GM21447 (cell line): ENCODE measurements at regions not wholly inside any gene's neighbourhood (a gene's known extent, or its start where the extent isn't known, plus 50 kb on each side); places are given as distances from the start of the nearest gene placed in this dataset.
A peak's percentile ranks its signal among the peaks of the same experiment; 100 is the strongest.

Experiments used
- ATAC-seq: cut with Tn5 transposase; IDR thresholded peaks from one replicate; pipeline ENCODE4 v1.9.1; 2021; ENCODE audit not compliant: unreplicated experiment

GRCh38 chr20:22652681-22653588 is 68.6 kb upstream of the FOXA2 start:
- ATAC-seq = no peak

DNA sequence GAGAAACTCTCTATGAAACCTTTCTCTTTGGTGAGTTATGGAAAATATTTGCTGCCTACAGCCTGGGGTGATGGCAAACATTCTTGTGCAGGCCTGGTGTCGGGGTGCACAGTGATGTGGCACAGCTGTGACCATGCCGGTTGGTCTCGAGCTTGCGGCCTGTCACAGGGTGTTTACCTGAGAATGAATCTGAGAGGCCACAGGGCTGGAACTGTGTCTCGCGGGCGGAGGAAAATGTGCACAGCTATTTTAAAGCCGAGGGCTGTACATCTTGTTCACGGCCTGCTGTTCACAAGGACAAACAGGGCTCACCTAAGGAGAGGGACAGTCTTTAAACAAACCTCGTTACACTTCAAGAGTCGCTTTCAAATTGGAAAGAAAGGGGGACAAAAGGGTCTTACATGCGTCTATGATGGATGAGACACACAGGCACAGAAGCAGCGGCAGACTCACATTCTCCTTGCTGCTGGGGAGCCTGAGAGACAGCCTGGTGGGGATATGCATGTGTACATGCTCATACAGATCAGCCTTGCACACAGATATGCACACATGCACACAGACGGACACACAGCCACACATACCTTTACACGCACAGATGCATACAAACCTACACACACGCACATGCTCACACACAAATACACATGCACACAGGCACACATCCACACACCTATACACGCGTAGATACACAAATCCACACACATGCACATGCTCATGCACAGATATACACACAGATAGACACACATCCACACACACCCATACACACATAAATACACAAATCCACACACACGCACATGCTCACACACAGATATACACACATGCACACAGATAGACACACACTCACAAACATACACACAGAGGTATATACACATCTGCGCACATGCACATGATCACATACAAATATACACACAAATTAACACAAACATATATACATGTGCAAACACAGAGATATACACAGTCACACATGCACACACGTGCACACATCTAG is 69.6 kb upstream of the FOXA2 start:
- no peak for ATAC-seq

DNA sequence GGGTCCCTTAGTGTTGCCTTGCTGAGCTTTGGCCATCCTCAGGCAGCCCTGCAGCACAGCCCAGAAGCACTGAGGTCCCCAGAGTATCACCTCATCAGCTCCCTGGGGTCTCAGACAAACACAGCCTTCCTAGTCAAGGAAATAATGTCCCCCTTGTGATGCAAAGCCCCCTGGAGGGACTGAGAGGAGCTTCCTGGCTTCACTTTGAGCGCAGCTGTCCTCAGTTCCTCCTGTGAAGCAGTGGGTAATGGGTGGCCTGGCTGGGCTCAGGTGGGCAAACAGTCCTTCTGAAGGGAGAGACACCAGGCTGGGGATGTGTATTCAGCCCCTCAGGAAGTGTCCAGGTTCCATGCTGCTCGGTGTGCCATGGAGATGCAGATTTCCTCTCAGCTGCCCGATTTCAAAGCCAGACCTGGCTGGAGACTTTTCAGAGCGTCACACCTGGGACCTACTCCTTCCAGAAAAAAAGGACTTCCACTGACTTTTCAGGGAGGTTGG is 79.2 kb upstream of the FOXA2 start:
- ATAC-seq = no peak

DNA sequence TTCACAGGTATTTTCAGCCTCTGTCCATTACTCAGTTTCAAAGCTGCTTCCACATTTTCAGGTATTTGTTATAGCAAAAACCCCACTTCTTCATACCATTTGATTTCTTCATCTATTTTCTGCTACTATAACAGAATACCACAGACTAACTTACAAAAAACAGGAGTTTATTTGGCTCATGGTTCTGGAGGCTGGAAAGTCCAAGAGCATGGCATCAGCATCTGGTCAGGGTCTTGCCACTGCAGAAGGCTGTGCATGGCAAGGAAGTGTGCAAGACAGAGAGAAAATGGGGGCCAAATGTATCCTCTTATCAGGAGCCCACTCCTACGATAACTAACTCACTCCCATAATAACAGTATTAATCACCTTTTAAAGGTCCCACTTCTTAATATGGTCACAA is 82.8 kb upstream of the FOXA2 start:
- no peak for ATAC-seq

DNA sequence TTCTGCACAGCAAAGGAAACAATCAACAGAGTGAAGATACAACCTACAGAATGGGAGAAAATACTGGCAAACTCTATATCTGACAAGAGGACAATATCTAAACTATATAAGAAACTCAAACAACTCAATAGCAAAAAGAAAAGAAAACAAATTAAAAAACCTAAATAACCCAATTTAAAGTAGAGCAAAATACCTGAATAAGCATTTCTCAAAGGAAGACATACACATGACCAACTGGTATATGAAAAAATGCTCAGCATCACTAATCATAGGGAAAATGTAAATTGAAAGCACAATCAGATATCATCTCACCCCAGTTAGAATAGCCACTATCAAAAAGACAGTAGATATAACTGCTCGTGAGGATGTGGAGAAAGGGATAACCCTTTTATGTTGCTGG is 87.8 kb upstream of the FOXA2 start:
- no peak for ATAC-seq

DNA sequence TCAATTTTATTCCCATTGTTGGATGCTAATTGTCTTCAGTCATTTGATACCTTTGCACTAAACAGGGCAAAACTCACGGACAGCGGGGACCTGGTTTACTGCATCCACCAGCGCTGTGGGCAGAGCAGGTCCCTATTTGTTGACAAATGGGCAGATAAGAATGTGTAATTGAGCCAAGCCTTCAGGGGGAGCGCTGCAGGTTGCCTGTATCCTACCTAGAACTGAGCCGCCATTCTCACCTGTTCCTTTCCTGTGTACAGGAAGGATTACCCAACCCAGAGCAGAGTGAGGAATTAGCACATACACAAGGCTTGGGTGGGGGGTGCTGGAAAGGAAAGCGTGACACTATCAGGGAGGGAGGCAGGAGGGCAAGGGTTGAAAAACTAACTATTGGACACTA is 89.1 kb upstream of the FOXA2 start:
- ATAC-seq = no peak

GRCh38 chr20:22675341-22675740 is 91.0 kb upstream of the FOXA2 start:
- ATAC-seq = no peak

GRCh38 chr20:22678678-22679077 is 94.3 kb upstream of the FOXA2 start:
- no peak for ATAC-seq

DNA sequence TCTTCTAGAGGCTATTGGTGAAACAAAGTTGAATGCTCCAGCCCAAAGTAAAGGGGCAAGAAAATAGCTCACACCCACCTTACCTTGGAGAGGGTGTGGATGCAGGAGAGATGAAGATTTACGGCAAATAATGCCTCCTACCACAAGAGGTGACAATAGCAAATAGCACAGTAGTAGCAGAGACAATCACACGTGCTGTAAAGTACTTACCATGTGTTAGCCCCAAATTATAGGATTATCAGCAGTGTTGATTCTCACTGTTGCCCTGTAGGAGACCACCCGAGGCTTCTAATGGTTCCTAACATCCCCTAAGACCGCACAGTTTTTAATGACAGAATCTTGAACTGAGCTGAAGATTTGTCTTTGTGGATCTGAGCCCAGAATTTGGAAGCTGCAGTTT is 94.8 kb upstream of the FOXA2 start:
- ATAC-seq = no peak

DNA sequence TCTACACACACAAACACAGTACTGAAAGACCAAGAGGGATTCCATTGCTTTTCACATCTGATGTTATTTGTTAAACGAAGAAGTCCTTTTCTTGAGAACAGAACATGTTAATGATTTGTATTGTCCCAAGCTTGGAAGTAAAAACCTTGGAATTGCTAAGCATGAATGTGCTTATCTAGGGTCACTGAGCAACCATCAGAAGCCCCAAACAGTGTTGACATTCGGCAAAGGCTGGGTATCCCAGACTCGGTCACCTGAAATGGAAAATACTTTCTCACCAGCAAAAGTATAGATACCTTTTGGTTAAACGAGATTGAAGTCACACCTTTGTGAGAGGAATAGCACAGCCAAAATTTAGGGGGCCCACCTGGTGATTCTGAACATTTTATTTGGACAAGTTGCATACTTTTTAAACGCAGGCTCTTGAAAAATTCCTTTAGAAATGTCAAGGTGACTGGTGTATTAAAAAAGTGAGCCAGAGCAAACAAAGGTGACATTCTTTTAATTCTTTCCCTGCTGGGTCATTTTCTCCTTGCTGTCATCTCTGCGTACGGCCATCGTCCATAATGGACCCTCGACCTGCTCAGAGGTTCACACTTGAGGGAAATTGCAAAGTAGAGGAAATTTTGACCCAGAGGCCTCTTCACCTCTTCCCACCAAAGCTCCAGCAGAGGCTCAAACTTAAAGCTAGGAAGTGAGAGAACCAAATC is 95.8 kb upstream of the FOXA2 start:
- ATAC-seq = no peak

- no peak for ATAC-seq
Measured at GRCh38 chr20:22681591-22682248, 97.3 kb upstream of the FOXA2 start.

DNA sequence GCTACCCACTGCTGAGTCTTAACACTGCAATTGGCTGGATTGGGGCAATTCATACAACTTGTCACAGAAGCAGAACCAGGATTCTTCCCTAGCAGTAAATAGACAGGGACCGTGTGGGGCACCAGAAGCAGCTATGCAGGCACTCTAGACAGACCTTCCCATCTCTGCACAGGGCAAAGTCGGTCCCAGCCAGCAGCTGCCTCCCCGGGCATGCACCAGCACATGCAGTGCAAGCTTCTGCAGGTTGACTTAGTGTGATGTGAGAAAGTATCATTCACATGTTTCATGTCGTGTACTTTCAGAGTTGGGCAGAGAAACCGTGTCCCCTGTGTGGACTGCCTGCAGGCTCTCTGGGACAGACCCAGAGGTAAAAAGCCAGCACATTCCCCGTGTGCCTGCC is 98.0 kb upstream of the FOXA2 start:
- ATAC-seq = no peak

DNA sequence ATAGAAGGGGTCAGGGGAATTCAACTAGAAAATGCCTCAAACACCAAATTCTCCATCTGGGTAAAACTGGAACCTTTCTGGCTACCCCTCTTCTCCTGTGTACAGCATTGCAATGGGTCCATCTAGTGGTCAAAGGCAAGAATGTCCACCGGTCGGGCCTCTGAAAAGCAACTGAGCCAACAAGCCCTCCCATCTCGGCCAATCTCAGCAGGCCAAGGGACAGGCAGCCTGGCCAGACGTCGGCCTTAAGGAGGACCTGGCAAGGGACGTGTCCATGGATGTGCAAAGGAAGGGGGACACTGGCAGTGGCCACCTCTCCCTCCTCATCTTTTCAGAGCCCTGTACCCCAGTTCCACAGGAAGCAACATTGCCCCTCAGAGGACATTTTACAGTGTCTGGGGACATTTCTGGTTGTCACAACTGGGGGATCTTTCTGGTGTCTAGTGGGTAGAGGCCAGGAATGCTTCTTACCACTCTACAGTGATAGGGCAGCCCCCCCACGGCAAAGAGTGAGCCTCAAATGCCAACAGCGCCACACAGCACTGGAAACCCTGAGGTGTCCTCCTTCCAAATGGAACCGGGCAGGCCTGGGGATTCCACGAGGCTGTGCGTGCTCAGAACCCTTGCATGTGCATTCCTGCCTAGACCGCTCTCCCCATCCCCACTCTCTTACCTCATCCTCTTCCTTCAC is 99.8 kb upstream of the FOXA2 start:
- peak; percentile 83 for ATAC-seq

GRCh38 chr20:22684763-22685443 is 100.5 kb upstream of the FOXA2 start:
- ATAC-seq = no peak

GRCh38 chr20:22686097-22686496 is 101.7 kb upstream of the FOXA2 start:
- no peak for ATAC-seq

DNA sequence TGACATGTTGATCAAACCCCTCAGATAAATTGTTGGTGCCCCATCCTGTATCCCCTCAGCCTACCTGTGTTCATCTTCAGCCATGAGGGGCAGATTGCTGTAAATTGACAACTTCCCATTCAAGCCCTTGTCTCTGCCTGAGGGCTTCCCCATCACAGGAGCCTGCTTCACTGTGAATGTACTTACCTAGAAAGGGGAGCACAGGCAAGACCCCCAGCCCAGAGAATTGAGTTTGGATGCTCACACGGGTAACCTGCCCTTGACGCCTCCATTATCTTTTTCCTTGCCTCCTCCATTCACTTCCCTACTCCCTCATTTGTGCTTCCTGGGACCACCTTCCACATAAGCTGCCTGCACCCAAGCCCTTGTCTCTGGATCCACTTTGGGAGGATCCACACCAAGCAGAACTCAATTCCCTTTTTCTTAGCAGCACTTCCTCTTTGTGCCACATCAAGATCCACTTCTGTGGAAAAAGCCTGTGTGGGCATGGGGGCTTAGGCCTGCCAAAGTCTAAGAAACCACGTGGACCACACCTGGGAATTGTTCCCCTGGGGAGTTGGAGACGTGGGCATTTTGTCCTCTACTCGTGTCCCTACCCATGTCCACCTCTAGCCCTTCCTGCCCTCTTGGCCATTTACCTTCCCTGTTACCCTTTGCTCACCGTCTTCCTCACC is 103.4 kb upstream of the FOXA2 start:
- no peak for ATAC-seq

DNA sequence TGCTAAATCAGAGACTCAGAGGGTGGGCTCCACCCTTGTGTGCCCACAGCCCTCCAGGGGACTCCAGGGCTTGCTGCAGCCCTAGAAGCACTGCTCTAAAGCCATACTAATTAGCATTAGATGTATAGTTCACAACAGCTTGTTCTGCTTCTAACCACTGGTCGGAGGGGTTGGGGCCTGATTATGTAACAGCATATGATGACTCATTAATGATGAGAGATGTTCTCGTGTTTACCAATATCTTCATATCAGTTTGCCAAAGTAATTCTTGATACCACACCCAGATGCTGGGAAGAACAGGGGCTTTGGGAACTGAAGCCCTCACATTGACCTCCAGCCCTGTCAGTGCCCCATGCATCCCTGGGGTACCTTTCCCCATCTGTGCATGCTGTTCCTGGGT is 104.1 kb upstream of the FOXA2 start:
- no peak for ATAC-seq

DNA sequence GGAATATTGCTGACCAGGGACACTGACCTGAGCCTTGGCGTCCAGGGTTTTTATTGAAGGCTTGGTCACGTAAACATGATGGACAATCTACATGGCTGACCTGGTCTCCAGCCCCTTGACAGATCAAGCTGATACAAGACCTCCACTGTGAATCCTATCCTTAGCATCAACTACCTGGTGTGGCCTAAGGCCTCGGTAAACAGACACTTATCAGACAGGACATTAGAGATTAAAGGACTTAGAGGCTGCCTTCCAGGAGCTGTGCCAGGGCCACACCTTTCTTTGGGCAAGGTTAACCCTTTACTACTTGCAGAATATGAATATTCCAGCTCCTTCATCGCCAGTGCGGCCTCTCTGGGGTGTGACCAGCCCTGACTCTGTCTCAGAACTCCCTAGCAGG is 104.9 kb upstream of the FOXA2 start:
- no peak for ATAC-seq

- ATAC-seq = no peak
Measured at GRCh38 chr20:22690000-22690399, 105.6 kb upstream of the FOXA2 start.
